SIG-M5 treated with dmso at 0.1 percent for 504 hours (cell line): ENCODE measurements at regions not wholly inside any gene's neighbourhood (a gene's known extent, or its start where the extent isn't known, plus 50 kb on each side); places are given as distances from the start of the nearest gene placed in this dataset.

Experiments used
- DNase-seq: peaks from one replicate; lab custom pipeline; 2025; ENCODE audit not compliant: unreplicated experiment; lab: John Stamatoyannopoulos, UW

GRCh38 chr4:177100307-177100706 lies 209.4 kb upstream of the NEIL3 start:
- DNase-seq, result no peak

GRCh38 chr4:177103619-177104018 lies 206.1 kb upstream of the NEIL3 start:
- no peak for DNase-seq

GRCh38 chr4:177105536-177105935 lies 204.1 kb upstream of the NEIL3 start:
- no peak for DNase-seq

- DNase-seq, result no peak
These were observed 202.3 kb upstream of the NEIL3 start for GRCh38 chr4:177107288-177107921.

GRCh38 chr4:177108708-177109107 lies 201.0 kb upstream of the NEIL3 start:
- DNase-seq, result peak; percentile 14

- no peak for DNase-seq
These were observed 199.9 kb upstream of the NEIL3 start for GRCh38 chr4:177109769-177110168.

- DNase-seq, result no peak
These were observed 193.5 kb upstream of the NEIL3 start for GRCh38 chr4:177116161-177116560.

GRCh38 chr4:177117256-177117655 lies 192.4 kb upstream of the NEIL3 start:
- DNase-seq, result no peak

- DNase-seq, result no peak
These were observed 191.1 kb upstream of the NEIL3 start for GRCh38 chr4:177118596-177118995.

- DNase-seq, result no peak
These were observed 190.6 kb upstream of the NEIL3 start for GRCh38 chr4:177119021-177119471.

- no peak for DNase-seq
These were observed 190.0 kb upstream of the NEIL3 start for GRCh38 chr4:177119691-177120090.

GRCh38 chr4:177123811-177124210 lies 185.9 kb upstream of the NEIL3 start:
- DNase-seq, result no peak

- DNase-seq, result no peak
These were observed 185.2 kb upstream of the NEIL3 start for GRCh38 chr4:177124349-177125064.

GRCh38 chr4:177125656-177126055 lies 184.0 kb upstream of the NEIL3 start:
- no peak for DNase-seq

GRCh38 chr4:177127658-177128057 lies 182.0 kb upstream of the NEIL3 start:
- no peak for DNase-seq

- DNase-seq, result peak; percentile 58
These were observed 181.4 kb upstream of the NEIL3 start for GRCh38 chr4:177128306-177128705.

- no peak for DNase-seq
These were observed 177.9 kb upstream of the NEIL3 start for GRCh38 chr4:177131736-177132135.

GRCh38 chr4:177147668-177148067 lies 162.0 kb upstream of the NEIL3 start:
- no peak for DNase-seq

GRCh38 chr4:177155454-177155853 lies 154.2 kb upstream of the NEIL3 start:
- DNase-seq, result no peak

GRCh38 chr4:177159600-177159999 lies 150.1 kb upstream of the NEIL3 start:
- DNase-seq, result no peak

GRCh38 chr4:177161781-177162180 lies 147.9 kb upstream of the NEIL3 start:
- no peak for DNase-seq

- DNase-seq, result no peak
These were observed 146.1 kb upstream of the NEIL3 start for GRCh38 chr4:177163532-177163931.

GRCh38 chr4:177171588-177171987 lies 138.1 kb upstream of the NEIL3 start:
- no peak for DNase-seq
